HepG2 (cell line): ENCODE measurements at regions not wholly inside any gene's neighbourhood (a gene's known extent, or its start where the extent isn't known, plus 50 kb on each side); places are given as distances from the start of the nearest gene placed in this dataset.

Source experiments
- ATAC-seq: fragments of 200-7000 bp; cut with Tn5 transposase; 3 replicates; pipeline ENCODE4 v1.9.1; 2020; ENCODE audit warnings: mild to moderate bottlenecking, moderate library complexity
- BruUV-seq: library from RNA; stranded (reverse); fragments of 400-500 nt; replicated peaks from 2 replicates; lab custom pipeline; 2021; lab: Mats Ljungman, UMichigan
- CTCF ChIA-PET: fragments of 300-600 bp; formaldehyde crosslinking; extraction: SDS; loops from one replicate; lab custom pipeline; 2021; ENCODE audit warnings: low total read pairs, inconsistent platforms, low intra/inter-chr PET ratio; lab: Yijun Ruan, JAX
- POLR2A ChIA-PET: fragments of 350-600 bp; sonication (Branson Sonifier 250); formaldehyde crosslinking; loops from one replicate; lab custom pipeline; 2020; ENCODE audit warnings: antibody characterized with exemption, inconsistent platforms; lab: Yijun Ruan, JAX
- DNase-seq: peaks from one replicate; pipeline ENCODE4 v3.0.0-alpha.2; 2015; ENCODE audit warnings: low spot score
- FAIRE-seq: peaks from 3 replicates; lab custom pipeline; 2011; peaks lifted over from hg19 to GRCh38; lab: Jason Lieb, UNC
- H2AFZ ChIP-seq: one replicate; pipeline ENCODE4 v1.6.1; 2011; ENCODE audit warnings: low read length, inconsistent platforms
- H3K27ac ChIP-seq: fragments of 300-600 bp; 3 replicates; pipeline ENCODE4 v1.8.0; 2011; ENCODE audit warnings: mixed run types, mild to moderate bottlenecking, mixed read lengths, low read length, inconsistent platforms; ENCODE audit not compliant: insufficient read depth; ENCODE audit errors: extremely low read length
- H3K27me3 ChIP-seq, 2 experiments: fragments of 200-600 bp in 1 of 2; 2 replicates in 1 of 2; 3 replicates in 1 of 2; pipeline versions ENCODE4 v1.6.0 to v1.8.0; 2011; ENCODE audit warnings: low read length in 2 of 2, mild to moderate bottlenecking in 2 of 2, moderate library complexity in 2 of 2, inconsistent platforms in 1 of 2; ENCODE audit not compliant: insufficient read depth in 2 of 2, control insufficient read depth in 1 of 2
- H3K36me3 ChIP-seq, 2 experiments: fragments of 200-600 bp in 1 of 2; replicated peaks in 1 of 2; 2 replicates in 1 of 2; 3 replicates in 1 of 2; pipeline versions ENCODE4 v1.5.1 to v1.8.0; 2011; ENCODE audit warnings: low read length in 2 of 2, inconsistent platforms in 1 of 2; ENCODE audit not compliant: insufficient read depth in 2 of 2, control insufficient read depth in 1 of 2
- H3K4me1 ChIP-seq: 2 replicates; pipeline ENCODE4 v1.5.1; 2012; ENCODE audit warnings: low read length, inconsistent platforms; ENCODE audit not compliant: insufficient read depth
- H3K4me2 ChIP-seq: 2 replicates; pipeline ENCODE4 v1.6.0; 2011; ENCODE audit warnings: low read depth, low read length, inconsistent platforms
- H3K4me3 ChIP-seq, 3 experiments: fragments of 200-600 bp in 1 of 3; sonication (generic), shearing (Covaris generic) in 1 of 3; replicated peaks in 1 of 3; 2 replicates each; pipeline ENCODE4 v1.5.1; 2011 to 2016; ENCODE audit warnings: low read length in 3 of 3, inconsistent platforms in 2 of 3, low read depth in 2 of 3, mild to moderate bottlenecking in 2 of 3, control low read depth in 1 of 3, mixed read lengths in 1 of 3; ENCODE audit not compliant: insufficient read depth in 1 of 3
- H3K79me2 ChIP-seq: one replicate; pipeline ENCODE4 v1.6.1; 2011; ENCODE audit warnings: low read length, inconsistent platforms; ENCODE audit not compliant: insufficient read depth
- H3K9ac ChIP-seq: 2 replicates; pipeline ENCODE4 v1.6.0; 2011; ENCODE audit warnings: mild to moderate bottlenecking, low read depth, low read length, inconsistent platforms; ENCODE audit not compliant: insufficient read depth
- H3K9me3 ChIP-seq: 2 replicates; pipeline ENCODE4 v1.5.1; 2012; ENCODE audit warnings: mild to moderate bottlenecking, low read length
- H4K20me1 ChIP-seq: 2 replicates; pipeline ENCODE4 v1.6.0; 2011; ENCODE audit warnings: inconsistent platforms, mild to moderate bottlenecking, low read length, moderate library complexity; ENCODE audit not compliant: insufficient read depth
- ARNTL ChIP-seq: sonication (generic); formaldehyde crosslinking; IDR thresholded peaks from 2 replicates; pipeline ENCODE4 v1.4.0; 2020; ENCODE audit warnings: mild to moderate bottlenecking, missing genetic modification reagents
- DNMT1 ChIP-seq: sonication (generic); formaldehyde crosslinking; IDR thresholded peaks from 2 replicates; pipeline ENCODE4 v1.5.1; 2020; ENCODE audit warnings: mild to moderate bottlenecking, missing genetic modification reagents
- EZH2 ChIP-seq: conservative IDR thresholded peaks from 2 replicates; pipeline ENCODE4 v1.6.1; 2012; ENCODE audit warnings: mild to moderate bottlenecking, low read depth, low read length, moderate library complexity
- FOXC1 ChIP-seq: sonication (generic); formaldehyde crosslinking; IDR thresholded peaks from 2 replicates; pipeline ENCODE4 v1.8.0; 2022; ENCODE audit warnings: mild to moderate bottlenecking, missing genetic modification reagents, borderline replicate concordance
- FOXK2 ChIP-seq: fragments of 450-650 bp; IDR thresholded peaks from 2 replicates; pipeline ENCODE4 v1.6.1; 2016
- HNRNPLL ChIP-seq: fragments of 200-400 bp; formaldehyde crosslinking; IDR thresholded peaks from 2 replicates; pipeline ENCODE4 v1.6.1; 2017; ENCODE audit warnings: mild to moderate bottlenecking, low read depth, low read length; ENCODE audit not compliant: poor library complexity, severe bottlenecking
- KLF9 ChIP-seq: IDR thresholded peaks from 2 replicates; pipeline ENCODE4 v1.6.1; 2016; ENCODE audit warnings: low read depth
- SALL1 ChIP-seq: sonication (generic); formaldehyde crosslinking; IDR thresholded peaks from 2 replicates; pipeline ENCODE4 v1.8.0; 2022; ENCODE audit warnings: mild to moderate bottlenecking, missing genetic modification reagents
- TERF1 ChIP-seq: sonication (generic); formaldehyde crosslinking; IDR thresholded peaks from 2 replicates; pipeline ENCODE4 v1.8.0; 2022; ENCODE audit warnings: mild to moderate bottlenecking, missing genetic modification reagents, moderate library complexity
- ZBTB25 ChIP-seq: IDR thresholded peaks from 2 replicates; pipeline ENCODE4 v1.6.1; 2018; ENCODE audit warnings: missing genetic modification reagents
- ZBTB8A ChIP-seq: sonication (generic); formaldehyde crosslinking; IDR thresholded peaks from 2 replicates; pipeline ENCODE4 v1.4.0; 2020; ENCODE audit warnings: mild to moderate bottlenecking, low read depth, missing genetic modification reagents, borderline replicate concordance
- ZFAT ChIP-seq: sonication (generic); formaldehyde crosslinking; conservative IDR thresholded peaks from 2 replicates; pipeline ENCODE4 v1.8.1; 2023; ENCODE audit warnings: missing genetic modification reagents, inconsistent platforms
- ZNF468 ChIP-seq: sonication (generic); formaldehyde crosslinking; IDR thresholded peaks from 2 replicates; pipeline ENCODE4 v1.8.0; 2022; ENCODE audit warnings: mild to moderate bottlenecking, moderate library complexity, missing genetic modification reagents
- ZNF510 ChIP-seq: sonication (generic); formaldehyde crosslinking; IDR thresholded peaks from 2 replicates; pipeline ENCODE4 v1.4.0; 2020; ENCODE audit warnings: low read depth, mild to moderate bottlenecking, missing genetic modification reagents
- ZNF570 ChIP-seq: sonication (generic); formaldehyde crosslinking; IDR thresholded peaks from 2 replicates; pipeline ENCODE4 v1.4.0; 2020; ENCODE audit warnings: mild to moderate bottlenecking, missing genetic modification reagents, borderline replicate concordance
- ZNF75D ChIP-seq: sonication (generic); formaldehyde crosslinking; IDR thresholded peaks from 2 replicates; pipeline ENCODE4 v1.8.1; 2023; ENCODE audit warnings: missing genetic modification reagents, mild to moderate bottlenecking, borderline replicate concordance
- ZNF766 ChIP-seq: sonication (generic); formaldehyde crosslinking; IDR thresholded peaks from 2 replicates; pipeline ENCODE4 v1.5.0; 2020; ENCODE audit warnings: missing genetic modification reagents, borderline replicate concordance
- WGBS: methylation state at CpG from one replicate; pipeline ENCODE4 v1.1.6; 2017; ENCODE audit warnings: low lambda C conversion rate; 5-methylcytosine and 5-hydroxymethylcytosine counted together
- in situ Hi-C: cut with HindIII; loops from 2 replicates; pipeline ENCODE4 v1.10.0; 2017; ENCODE audit warnings: low pct_unique_long_range_greater_than_20kb; ENCODE audit not compliant: extremely low pct_ligation_motif_present
- intact Hi-C: fragments of 100-400 bp; cut with micrococcal nuclease; formaldehyde crosslinking; loops from one replicate; pipeline ENCODE4 v1.10.0; 2022; ENCODE audit not compliant: unreplicated experiment
- TF ChIP-seq, protein P1 (sequence below): sonication (generic); formaldehyde crosslinking; IDR thresholded peaks from 2 replicates; pipeline ENCODE4 v1.5.0; 2020; ENCODE audit warnings: mild to moderate bottlenecking, missing genetic modification reagents, borderline replicate concordance

- no TSS peak for BruUV-seq
- no peak overlapping the region for H2AFZ ChIP-seq
- H3K27me3 ChIP-seq, result no peaks in the 10 kb centered on the region
- FAIRE-seq, result no peak
- in situ Hi-C loops (no loop called here), intact Hi-C loops (no loop called here)
- H3K79me2 ChIP-seq, result no peaks in the 10 kb centered on the region
- no peaks in the 10 kb centered on the region for H3K4me1 ChIP-seq
- H3K4me2 ChIP-seq, result no peak overlapping the region
- DNase-seq, result no peak
- no peaks in the 10 kb centered on the region for H3K36me3 ChIP-seq
- no peak overlapping the region for H3K4me3 ChIP-seq
- POLR2A ChIA-PET, result no interaction called here
- H3K9me3 ChIP-seq, result no peaks in the 10 kb centered on the region
- CTCF ChIA-PET, result no interaction called here
- TF ChIP-seq ZNF766 (CRISPR knock-in tag) (no peak), KLF9 (CRISPR knock-in tag) (no peak), DNMT1 (CRISPR knock-in tag) (no peak), ZBTB25 (CRISPR knock-in tag) (no peak), TERF1 (CRISPR knock-in tag) (no peak), HNRNPLL (no peak), EZH2 (no peak), ZBTB8A (CRISPR knock-in tag) (no peak), ZNF510 (CRISPR knock-in tag) (no peak), ZFAT (no peak), ZNF75D (CRISPR knock-in tag) (no peak), ARNTL (CRISPR knock-in tag) (no peak), ZNF468 (no peak), FOXK2 (no peak), SALL1 (CRISPR knock-in tag) (no peak), FOXC1 (CRISPR knock-in tag) (no peak), ZNF570 (no peak)
- TF ChIP-seq, protein P1, sequence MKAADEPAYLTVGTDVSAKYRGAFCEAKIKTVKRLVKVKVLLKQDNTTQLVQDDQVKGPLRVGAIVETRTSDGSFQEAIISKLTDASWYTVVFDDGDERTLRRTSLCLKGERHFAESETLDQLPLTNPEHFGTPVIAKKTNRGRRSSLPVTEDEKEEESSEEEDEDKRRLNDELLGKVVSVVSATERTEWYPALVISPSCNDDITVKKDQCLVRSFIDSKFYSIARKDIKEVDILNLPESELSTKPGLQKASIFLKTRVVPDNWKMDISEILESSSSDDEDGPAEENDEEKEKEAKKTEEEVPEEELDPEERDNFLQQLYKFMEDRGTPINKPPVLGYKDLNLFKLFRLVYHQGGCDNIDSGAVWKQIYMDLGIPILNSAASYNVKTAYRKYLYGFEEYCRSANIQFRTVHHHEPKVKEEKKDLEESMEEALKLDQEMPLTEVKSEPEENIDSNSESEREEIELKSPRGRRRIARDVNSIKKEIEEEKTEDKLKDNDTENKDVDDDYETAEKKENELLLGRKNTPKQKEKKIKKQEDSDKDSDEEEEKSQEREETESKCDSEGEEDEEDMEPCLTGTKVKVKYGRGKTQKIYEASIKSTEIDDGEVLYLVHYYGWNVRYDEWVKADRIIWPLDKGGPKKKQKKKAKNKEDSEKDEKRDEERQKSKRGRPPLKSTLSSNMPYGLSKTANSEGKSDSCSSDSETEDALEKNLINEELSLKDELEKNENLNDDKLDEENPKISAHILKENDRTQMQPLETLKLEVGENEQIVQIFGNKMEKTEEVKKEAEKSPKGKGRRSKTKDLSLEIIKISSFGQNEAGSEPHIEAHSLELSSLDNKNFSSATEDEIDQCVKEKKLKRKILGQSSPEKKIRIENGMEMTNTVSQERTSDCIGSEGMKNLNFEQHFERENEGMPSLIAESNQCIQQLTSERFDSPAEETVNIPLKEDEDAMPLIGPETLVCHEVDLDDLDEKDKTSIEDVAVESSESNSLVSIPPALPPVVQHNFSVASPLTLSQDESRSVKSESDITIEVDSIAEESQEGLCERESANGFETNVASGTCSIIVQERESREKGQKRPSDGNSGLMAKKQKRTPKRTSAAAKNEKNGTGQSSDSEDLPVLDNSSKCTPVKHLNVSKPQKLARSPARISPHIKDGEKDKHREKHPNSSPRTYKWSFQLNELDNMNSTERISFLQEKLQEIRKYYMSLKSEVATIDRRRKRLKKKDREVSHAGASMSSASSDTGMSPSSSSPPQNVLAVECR (CRISPR knock-in tag), result no peak
- 6% methylated on average over 6 of the region's 6 CpGs for WGBS
- ATAC-seq, result no peak
- H3K27ac ChIP-seq, result no peak overlapping the region
- no peak overlapping the region for H3K9ac ChIP-seq
- H4K20me1 ChIP-seq, result no peaks in the 10 kb centered on the region
These were observed 377.6 kb downstream of the MDFIC start for GRCh38 chr7:115299397-115300037.
